ENCODE measurements at regions not wholly inside any gene's neighbourhood (a gene's known extent, or its start where the extent isn't known, plus 50 kb on each side); places are given as distances from the start of the nearest gene placed in this dataset.

DNA sequence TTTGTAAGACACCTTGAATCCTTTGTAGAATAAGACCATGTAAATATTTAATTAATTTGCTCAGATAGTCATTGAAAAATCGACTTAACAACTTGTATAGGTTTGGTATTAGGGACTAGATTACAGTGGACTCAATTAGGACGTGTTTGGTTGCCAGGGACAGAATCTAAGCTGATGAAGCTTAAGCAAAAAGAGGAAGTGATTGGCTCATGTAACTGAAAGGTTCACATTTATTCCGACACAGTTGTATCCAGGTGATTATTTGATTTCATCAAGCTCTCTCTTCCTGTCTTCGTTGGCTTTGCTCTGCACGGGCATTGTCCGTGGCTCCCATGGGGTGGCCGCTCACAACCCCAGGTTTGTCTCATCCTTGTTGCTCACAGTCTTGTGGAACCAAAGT lies 146.4 kb downstream of the C11orf91 start:
- no peak for TF ChIP-seq GATA3 (IDR thresholded peaks at IDR 0.05; ENCODE audit: low read depth, low read length)
- no peak for TF ChIP-seq GATA2 (IDR thresholded peaks at IDR 0.05; ENCODE audit: low read depth, low read length)

DNA sequence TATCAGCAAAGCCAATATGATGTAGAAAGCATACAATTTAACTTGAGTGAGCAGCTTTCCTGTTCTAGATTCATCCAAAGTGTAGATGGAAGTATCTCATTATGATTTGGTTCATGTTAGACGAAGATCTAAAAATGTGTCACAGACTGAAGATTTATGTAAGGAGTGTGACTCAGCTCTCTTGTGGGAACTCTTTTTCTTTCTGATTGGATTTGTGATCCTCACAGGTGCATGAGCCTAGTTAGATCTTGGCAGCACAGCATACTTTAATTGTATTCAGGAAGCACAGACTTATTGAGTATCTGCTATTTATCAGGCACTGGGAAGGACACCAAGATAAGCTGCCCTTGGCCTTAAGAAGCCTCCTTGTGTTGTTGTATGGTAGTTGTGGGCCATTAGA lies 147.1 kb downstream of the C11orf91 start:
- TF ChIP-seq GATA2 (IDR thresholded peaks at IDR 0.05; ENCODE audit: low read depth, low read length), result no peak
- no peak for TF ChIP-seq GATA3 (IDR thresholded peaks at IDR 0.05; ENCODE audit: low read depth, low read length)

GRCh38 chr11:33552756-33553155 lies 147.9 kb downstream of the C11orf91 start:
- no peak for TF ChIP-seq GATA3 (IDR thresholded peaks at IDR 0.05; ENCODE audit: low read depth, low read length)
- no peak for TF ChIP-seq GATA2 (IDR thresholded peaks at IDR 0.05; ENCODE audit: low read depth, low read length)

GRCh38 chr11:33551051-33551450 lies 149.6 kb downstream of the C11orf91 start:
- no peak for TF ChIP-seq GATA3 (IDR thresholded peaks at IDR 0.05; ENCODE audit: low read depth, low read length)
- no peak for TF ChIP-seq GATA2 (IDR thresholded peaks at IDR 0.05; ENCODE audit: low read depth, low read length)

GRCh38 chr11:33549483-33549882 lies 151.1 kb downstream of the C11orf91 start:
- no peak for TF ChIP-seq GATA3 (IDR thresholded peaks at IDR 0.05; ENCODE audit: low read depth, low read length)
- TF ChIP-seq GATA2 (IDR thresholded peaks at IDR 0.05; ENCODE audit: low read depth, low read length), result no peak

GRCh38 chr11:33545931-33546330 lies 154.7 kb downstream of the C11orf91 start:
- TF ChIP-seq GATA3 (IDR thresholded peaks at IDR 0.05; ENCODE audit: low read depth, low read length) (no peak), GATA2 (IDR thresholded peaks at IDR 0.05; ENCODE audit: low read depth, low read length) (no peak)

DNA sequence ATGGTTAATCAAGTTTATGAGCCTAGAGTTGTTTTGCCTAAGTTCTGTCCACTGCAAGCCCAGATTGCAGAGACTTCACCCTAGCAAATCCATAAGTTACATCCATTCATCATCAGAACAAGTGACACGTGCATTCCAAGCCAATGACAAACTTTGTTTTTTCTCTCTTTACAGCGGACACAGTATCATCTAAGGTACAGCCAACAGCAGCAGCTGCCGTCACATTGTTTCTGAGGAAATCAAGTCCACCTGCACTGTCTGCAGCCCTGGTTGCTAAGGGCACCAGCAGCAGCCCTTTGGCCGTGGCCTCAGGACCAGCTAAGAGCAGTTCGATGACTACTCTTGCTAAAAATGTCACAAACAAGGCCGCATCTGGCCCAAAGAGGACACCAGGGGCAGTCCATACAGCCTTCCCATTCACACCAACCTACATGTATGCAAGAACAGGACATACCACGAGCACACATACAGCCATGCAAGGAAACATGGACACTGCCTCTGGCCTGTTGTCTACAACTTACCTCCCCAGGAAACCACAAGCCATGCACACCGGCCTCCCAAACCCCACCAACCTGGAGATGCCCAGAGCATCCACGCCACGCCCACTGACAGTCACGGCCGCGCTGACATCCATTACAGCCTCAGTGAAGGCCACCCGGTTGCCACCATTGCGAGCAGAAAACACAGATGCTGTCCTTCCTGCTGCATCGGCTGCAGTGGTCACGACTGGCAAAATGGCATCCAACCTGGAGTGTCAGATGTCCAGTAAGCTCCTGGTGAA lies 155.8 kb downstream of the C11orf91 start:
- TF ChIP-seq GATA2 (IDR thresholded peaks at IDR 0.05; ENCODE audit: low read depth, low read length), result no peak
- TF ChIP-seq GATA3 (IDR thresholded peaks at IDR 0.05; ENCODE audit: low read depth, low read length), result no peak

DNA sequence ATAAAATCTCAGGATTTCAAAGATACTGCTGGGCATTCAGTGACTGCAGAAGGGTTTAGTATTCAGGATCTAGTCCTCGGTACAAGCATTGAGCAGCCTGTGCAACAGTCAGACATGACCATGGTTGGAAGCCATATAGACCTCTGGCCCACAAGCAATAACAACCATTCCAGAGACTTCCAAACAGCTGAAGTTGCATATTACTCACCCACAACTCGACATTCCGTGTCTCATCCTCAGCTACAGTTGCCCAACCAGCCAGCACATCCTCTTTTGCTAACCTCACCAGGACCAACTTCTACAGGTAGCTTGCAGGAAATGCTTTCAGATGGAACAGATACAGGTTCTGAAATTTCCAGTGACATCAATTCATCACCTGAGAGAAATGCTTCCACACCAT lies 156.8 kb downstream of the C11orf91 start:
- no peak for TF ChIP-seq GATA2 (IDR thresholded peaks at IDR 0.05; ENCODE audit: low read depth, low read length)

DNA sequence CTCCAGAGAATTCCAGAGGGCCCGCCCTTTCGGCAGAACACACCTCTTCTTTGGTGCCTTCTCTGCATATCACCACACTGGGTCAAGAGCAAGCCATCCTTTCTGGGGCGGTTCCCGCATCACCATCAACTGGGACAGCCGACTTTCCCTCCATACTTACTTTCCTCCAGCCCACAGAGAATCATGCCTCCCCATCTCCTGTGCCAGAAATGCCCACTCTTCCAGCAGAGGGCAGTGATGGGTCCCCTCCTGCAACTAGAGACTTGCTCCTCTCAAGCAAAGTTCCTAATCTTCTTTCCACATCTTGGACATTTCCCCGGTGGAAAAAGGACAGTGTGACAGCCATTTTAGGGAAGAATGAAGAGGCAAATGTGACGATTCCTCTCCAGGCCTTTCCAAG lies 157.7 kb downstream of the C11orf91 start:
- TF ChIP-seq GATA2 (IDR thresholded peaks at IDR 0.05; ENCODE audit: low read depth, low read length), result no peak
- no peak for TF ChIP-seq GATA3 (IDR thresholded peaks at IDR 0.05; ENCODE audit: low read depth, low read length)

DNA sequence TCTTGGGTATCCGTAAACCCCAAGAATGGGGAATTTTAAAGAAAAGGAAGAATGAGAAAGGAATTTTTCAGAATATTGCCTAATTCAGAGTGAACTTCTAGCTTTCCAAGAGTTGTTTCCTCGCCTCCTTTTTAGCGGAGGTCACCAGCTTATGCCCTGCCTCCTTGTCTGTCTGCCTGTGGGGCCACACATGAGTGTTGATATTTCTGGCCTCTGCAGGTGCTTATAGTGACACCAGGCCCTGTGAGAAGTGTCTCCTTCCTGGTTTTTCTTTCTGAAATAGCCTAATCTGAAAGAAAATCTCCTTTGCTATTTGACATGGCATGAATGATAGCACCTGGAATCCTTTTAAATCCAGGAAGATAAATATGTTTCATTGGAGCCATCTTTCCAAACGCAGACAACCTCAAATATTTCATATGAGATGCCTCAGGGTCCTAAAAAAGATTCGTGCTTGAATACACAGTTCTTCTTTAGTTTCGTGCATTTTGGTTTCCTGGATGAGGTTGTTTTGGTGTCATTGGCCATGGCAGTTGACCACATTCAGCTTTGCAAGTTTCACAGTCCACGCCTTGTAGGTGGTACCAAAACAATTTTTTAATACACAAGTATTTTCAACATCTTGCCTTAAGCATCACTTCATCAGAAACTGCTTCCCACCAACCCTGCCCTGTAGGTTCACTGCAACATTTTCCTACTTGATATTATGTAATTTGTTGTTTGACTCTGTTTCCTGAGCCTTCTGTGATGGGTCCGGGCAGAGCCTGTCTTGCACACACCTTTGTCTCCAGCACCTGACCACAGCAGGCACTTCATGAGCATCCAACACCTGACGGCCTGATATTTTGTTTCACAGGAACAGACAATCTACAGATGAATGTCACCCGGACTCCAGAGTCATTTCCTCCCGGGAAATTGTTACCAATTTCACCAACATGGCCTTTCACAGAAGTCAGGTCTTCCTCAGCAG lies 159.4 kb downstream of the C11orf91 start:
- no peak for TF ChIP-seq GATA3 (IDR thresholded peaks at IDR 0.05; ENCODE audit: low read depth, low read length)
- no peak for TF ChIP-seq GATA2 (IDR thresholded peaks at IDR 0.05; ENCODE audit: low read depth, low read length)

- no peak for TF ChIP-seq GATA2 (IDR thresholded peaks at IDR 0.05; ENCODE audit: low read depth, low read length)
- TF ChIP-seq GATA3 (IDR thresholded peaks at IDR 0.05; ENCODE audit: low read depth, low read length), result no peak
Measured at GRCh38 chr11:33540427-33540826, 160.2 kb downstream of the C11orf91 start.

- TF ChIP-seq GATA3 (IDR thresholded peaks at IDR 0.05; ENCODE audit: low read depth, low read length) (no peak), GATA2 (IDR thresholded peaks at IDR 0.05; ENCODE audit: low read depth, low read length) (no peak)
Measured at GRCh38 chr11:33539751-33540150, 160.9 kb downstream of the C11orf91 start.

DNA sequence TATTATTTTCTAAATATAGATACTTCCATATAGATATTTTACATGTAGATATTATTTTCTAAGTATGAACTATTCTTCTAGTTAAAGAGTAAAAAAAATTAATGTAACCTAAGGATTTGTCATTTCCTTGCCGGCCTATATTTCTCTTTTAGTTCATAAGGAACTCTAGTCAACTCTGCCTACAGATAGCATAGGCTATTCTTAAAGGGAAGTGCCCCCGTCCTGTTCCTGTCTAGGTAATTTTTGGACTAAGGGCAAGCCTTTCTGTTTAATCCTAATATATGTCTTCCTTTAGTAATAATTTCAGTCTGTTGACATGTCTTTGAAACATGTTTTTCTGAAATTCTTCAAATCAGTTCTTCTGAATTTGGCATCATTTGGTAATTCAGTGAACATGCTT lies 161.9 kb downstream of the C11orf91 start:
- TF ChIP-seq GATA3 (IDR thresholded peaks at IDR 0.05; ENCODE audit: low read depth, low read length) (no peak), GATA2 (IDR thresholded peaks at IDR 0.05; ENCODE audit: low read depth, low read length) (no peak)

DNA sequence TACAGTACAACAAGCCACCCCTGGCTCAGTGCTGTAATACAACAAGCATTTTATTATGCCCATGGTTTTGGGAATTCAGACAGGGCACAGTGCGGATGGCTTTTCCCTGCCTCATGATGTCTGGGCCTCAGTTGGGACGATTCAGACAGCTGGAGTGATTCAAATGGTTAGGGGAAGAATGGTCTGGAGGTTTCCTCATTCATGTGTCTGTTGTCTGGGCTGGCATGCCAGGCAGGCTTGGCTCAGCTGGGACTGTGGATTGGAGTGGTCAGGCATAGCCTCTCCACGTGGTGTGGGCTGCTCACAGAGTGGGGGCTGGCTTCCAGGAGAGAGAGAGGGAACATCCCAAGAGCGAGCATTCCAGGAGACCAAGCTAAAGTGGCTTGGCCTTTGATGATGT lies 164.4 kb downstream of the C11orf91 start:
- TF ChIP-seq GATA3 (IDR thresholded peaks at IDR 0.05; ENCODE audit: low read depth, low read length), result no peak
- TF ChIP-seq GATA2 (IDR thresholded peaks at IDR 0.05; ENCODE audit: low read depth, low read length), result no peak

DNA sequence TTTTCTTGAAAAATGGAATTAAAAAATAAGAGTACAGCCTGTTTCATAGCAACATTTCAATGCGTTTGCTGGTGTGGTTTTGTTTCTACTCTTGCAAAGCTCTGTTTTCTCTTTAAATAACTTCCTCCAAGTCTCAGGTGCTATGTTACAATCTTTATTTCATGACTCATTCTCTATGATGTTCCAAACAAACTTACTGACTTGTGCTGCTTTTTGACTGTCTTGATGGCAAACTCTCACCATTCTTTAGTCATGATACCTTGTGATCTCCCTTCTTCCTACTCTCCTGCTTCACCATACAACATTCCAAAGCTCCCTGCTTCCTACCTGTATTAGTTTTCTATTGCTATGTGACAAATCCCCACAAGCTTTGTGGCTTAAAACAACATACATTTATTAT lies 166.1 kb downstream of the C11orf91 start:
- TF ChIP-seq GATA3 (IDR thresholded peaks at IDR 0.05; ENCODE audit: low read depth, low read length), result no peak
- TF ChIP-seq GATA2 (IDR thresholded peaks at IDR 0.05; ENCODE audit: low read depth, low read length), result no peak
